ENCODE measurements at regions not wholly inside any gene's neighbourhood (a gene's known extent, or its start where the extent isn't known, plus 50 kb on each side); places are given as distances from the start of the nearest gene placed in this dataset.

DNA sequence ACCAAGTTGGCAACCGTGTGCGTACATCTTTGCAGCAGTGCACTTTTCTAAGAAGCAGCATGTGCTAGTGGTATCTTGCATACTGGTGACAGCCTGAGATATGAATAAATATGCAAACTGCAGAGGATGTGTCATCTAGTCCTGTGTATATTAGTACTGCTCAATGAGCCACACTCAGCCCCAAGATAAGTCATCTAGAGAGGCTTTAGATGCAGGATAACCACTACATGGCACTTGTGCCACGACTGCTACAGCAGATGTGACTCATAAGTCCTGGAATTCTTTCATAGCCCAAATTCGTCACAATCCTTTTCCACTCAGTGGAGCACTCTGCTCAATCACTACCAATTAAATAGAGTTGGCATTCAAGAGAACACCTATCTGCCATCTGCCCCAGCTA lies 171.5 kb downstream of the AXIN2 start:
- Histone ChIP-seq H3K4me2 (no peak overlapping the region), H3K27ac (no peak overlapping the region), H3K27me3 (ENCODE audit: insufficient read depth, low read depth) (no peaks in the 10 kb centered on the region), H3K36me3 (ENCODE audit: insufficient read depth) (no peaks in the 10 kb centered on the region), H2AFZ (ENCODE audit: low read depth) (no peak overlapping the region), H3K9ac (no peak overlapping the region), H3K4me1 (ENCODE audit: low read depth, poor library complexity, severe bottlenecking) (no peaks in the 10 kb centered on the region), H4K20me1 (ENCODE audit: insufficient read depth) (no peaks in the 10 kb centered on the region), H3K79me2 (ENCODE audit: insufficient read depth, low read depth) (no peaks in the 10 kb centered on the region), H3K4me3 (IDR thresholded peaks at IDR 0.05; ENCODE audit: insufficient read depth, low read depth, low read length) (no peak overlapping the region)
- TF ChIP-seq, protein P1, sequence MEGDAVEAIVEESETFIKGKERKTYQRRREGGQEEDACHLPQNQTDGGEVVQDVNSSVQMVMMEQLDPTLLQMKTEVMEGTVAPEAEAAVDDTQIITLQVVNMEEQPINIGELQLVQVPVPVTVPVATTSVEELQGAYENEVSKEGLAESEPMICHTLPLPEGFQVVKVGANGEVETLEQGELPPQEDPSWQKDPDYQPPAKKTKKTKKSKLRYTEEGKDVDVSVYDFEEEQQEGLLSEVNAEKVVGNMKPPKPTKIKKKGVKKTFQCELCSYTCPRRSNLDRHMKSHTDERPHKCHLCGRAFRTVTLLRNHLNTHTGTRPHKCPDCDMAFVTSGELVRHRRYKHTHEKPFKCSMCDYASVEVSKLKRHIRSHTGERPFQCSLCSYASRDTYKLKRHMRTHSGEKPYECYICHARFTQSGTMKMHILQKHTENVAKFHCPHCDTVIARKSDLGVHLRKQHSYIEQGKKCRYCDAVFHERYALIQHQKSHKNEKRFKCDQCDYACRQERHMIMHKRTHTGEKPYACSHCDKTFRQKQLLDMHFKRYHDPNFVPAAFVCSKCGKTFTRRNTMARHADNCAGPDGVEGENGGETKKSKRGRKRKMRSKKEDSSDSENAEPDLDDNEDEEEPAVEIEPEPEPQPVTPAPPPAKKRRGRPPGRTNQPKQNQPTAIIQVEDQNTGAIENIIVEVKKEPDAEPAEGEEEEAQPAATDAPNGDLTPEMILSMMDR (conservative IDR thresholded peaks at IDR 0.05; ENCODE audit: low read depth, low read length), result no peak

- TF ChIP-seq, protein P1 (conservative IDR thresholded peaks at IDR 0.05; ENCODE audit: low read depth, low read length), result no peak
Measured at GRCh38 chr17:65389426-65389825, 172.0 kb downstream of the AXIN2 start.

DNA sequence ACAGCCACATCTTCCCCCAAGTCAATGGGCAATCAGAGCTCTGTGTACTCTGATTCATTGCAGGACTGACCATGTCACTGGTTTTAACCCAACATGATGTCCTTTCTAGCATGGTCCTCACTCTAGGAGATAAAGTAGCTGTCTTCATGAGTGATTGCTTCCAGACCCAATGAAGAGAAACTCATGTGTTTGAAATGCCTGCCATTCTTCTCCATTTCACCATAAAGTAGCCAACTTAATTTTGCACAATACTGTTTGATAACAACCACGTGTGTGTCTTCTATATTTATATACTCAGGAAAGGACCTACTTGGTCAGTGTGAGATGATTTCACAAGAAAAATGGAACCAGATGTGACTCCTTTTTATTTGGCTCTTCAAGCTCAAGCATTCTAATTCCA lies 172.5 kb downstream of the AXIN2 start:
- Histone ChIP-seq H3K4me3 (IDR thresholded peaks at IDR 0.05; ENCODE audit: insufficient read depth, low read depth, low read length) (no peak overlapping the region), H3K9ac (no peak overlapping the region), H2AFZ (ENCODE audit: low read depth) (no peak overlapping the region), H3K27me3 (ENCODE audit: insufficient read depth, low read depth) (no peaks in the 10 kb centered on the region), H3K4me1 (ENCODE audit: low read depth, poor library complexity, severe bottlenecking) (no peaks in the 10 kb centered on the region), H3K79me2 (ENCODE audit: insufficient read depth, low read depth) (no peaks in the 10 kb centered on the region), H3K36me3 (ENCODE audit: insufficient read depth) (no peaks in the 10 kb centered on the region), H4K20me1 (ENCODE audit: insufficient read depth) (no peaks in the 10 kb centered on the region), H3K4me2 (no peak overlapping the region), H3K27ac (no peak overlapping the region)
- TF ChIP-seq, protein P1 (conservative IDR thresholded peaks at IDR 0.05; ENCODE audit: low read depth, low read length), result no peak

More at GRCh38 chr17:65389426-65389825, 172.0 kb downstream of the AXIN2 start:
- no peaks in the 10 kb centered on the region for H3K36me3 ChIP-seq (ENCODE audit: insufficient read depth)
- no peaks in the 10 kb centered on the region for H3K79me2 ChIP-seq (ENCODE audit: insufficient read depth, low read depth)
- no peak overlapping the region for H2AFZ ChIP-seq (ENCODE audit: low read depth)
- no peaks in the 10 kb centered on the region for H3K27me3 ChIP-seq (ENCODE audit: insufficient read depth, low read depth)
- H3K27ac ChIP-seq, result no peak overlapping the region
- H4K20me1 ChIP-seq (ENCODE audit: insufficient read depth), result no peaks in the 10 kb centered on the region
- H3K4me2 ChIP-seq, result no peak overlapping the region
- H3K9ac ChIP-seq, result no peak overlapping the region
- no peaks in the 10 kb centered on the region for H3K4me1 ChIP-seq (ENCODE audit: low read depth, poor library complexity, severe bottlenecking)
- no peak overlapping the region for H3K4me3 ChIP-seq (IDR thresholded peaks at IDR 0.05; ENCODE audit: insufficient read depth, low read depth, low read length)

DNA sequence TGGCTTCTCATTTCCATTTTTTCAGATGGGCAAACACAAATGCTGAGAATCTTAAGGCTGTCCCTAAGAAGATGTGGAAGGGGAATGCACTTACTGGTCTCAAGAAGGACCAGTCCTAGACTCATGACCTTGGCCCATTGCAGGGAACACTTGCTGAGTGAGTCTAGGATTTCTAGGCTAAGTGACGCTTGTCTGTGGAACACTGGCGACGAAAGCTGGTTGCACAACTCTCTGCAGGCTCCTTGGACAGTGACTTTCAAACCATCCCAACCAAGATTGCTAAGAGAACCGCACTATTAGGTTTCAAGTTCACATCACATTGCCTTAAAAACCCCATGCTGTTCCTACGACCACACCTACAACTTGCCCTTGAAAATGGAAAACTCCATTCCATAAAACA lies 174.1 kb downstream of the AXIN2 start:
- Histone ChIP-seq H3K27me3 (ENCODE audit: insufficient read depth, low read depth) (no peaks in the 10 kb centered on the region), H3K4me3 (IDR thresholded peaks at IDR 0.05; ENCODE audit: insufficient read depth, low read depth, low read length) (no peak overlapping the region), H3K79me2 (ENCODE audit: insufficient read depth, low read depth) (no peaks in the 10 kb centered on the region), H4K20me1 (ENCODE audit: insufficient read depth) (no peaks in the 10 kb centered on the region), H3K4me1 (ENCODE audit: low read depth, poor library complexity, severe bottlenecking) (no peaks in the 10 kb centered on the region), H2AFZ (ENCODE audit: low read depth) (no peak overlapping the region), H3K36me3 (ENCODE audit: insufficient read depth) (no peaks in the 10 kb centered on the region), H3K27ac (no peak overlapping the region), H3K9ac (no peak overlapping the region), H3K4me2 (no peak overlapping the region)
- TF ChIP-seq, protein P1 (conservative IDR thresholded peaks at IDR 0.05; ENCODE audit: low read depth, low read length), result no peak

All from KMS-11 (cell line).